Frontal cortex (tissue), 3 donors: ENCODE measurements at regions not wholly inside any gene's neighbourhood (a gene's known extent, or its start where the extent isn't known, plus 50 kb on each side); places are given as distances from the start of the nearest gene placed in this dataset.
"Not testable (repeated sequence)": the region's sequence is repeated elsewhere in the genome, so short reads cannot be mapped to it uniquely, and the experiment has no call there.

ENCODE experiments used
- DNase-seq, 2 donors: peaks; one replicate each; pipeline ENCODE4 v3.0.0; 2012; ENCODE audit warnings: low spot score in 2 of 2
- FAIRE-seq: peaks from 2 replicates; lab custom pipeline; 2012; peaks lifted over from hg19 to GRCh38; lab: Jason Lieb, UNC
- donor health status: control.
- donor health status: control.
- donor health status: control.

- DNase-seq (peak in 1 of 2 donors; percentile 46), FAIRE-seq (no peak)
Observed at GRCh38 chr9:36470643-36471290, 70.7 kb upstream of the RNF38 start.

GRCh38 chr9:36463467-36463866 is 63.4 kb upstream of the RNF38 start:
- FAIRE-seq: no peak
- no peak for DNase-seq

GRCh38 chr9:36462245-36462644 is 62.2 kb upstream of the RNF38 start:
- FAIRE-seq (no peak), DNase-seq (no peak)

GRCh38 chr9:36461323-36461722 is 61.3 kb upstream of the RNF38 start:
- FAIRE-seq (no peak), DNase-seq (peak in 1 of 2 donors; percentile 41)

GRCh38 chr9:36458430-36458915 is 58.4 kb upstream of the RNF38 start:
- FAIRE-seq, DNase-seq: not testable (repeated sequence)

GRCh38 chr9:36457836-36458429 is 57.9 kb upstream of the RNF38 start:
- DNase-seq (no peak), FAIRE-seq (no peak)

GRCh38 chr9:36456480-36457065 is 56.5 kb upstream of the RNF38 start:
- FAIRE-seq (no peak), DNase-seq (no peak)

- DNase-seq: no peak
- no peak for FAIRE-seq
Observed at GRCh38 chr9:36451949-36452348, 51.9 kb upstream of the RNF38 start.

GRCh38 chr9:36450110-36450732 is 50.2 kb upstream of the RNF38 start:
- FAIRE-seq (peak; percentile 88), DNase-seq (peak in 1 of 2 donors; percentile 30)
